ENCODE measurements at regions not wholly inside any gene's neighbourhood (a gene's known extent, or its start where the extent isn't known, plus 50 kb on each side); places are given as distances from the start of the nearest gene placed in this dataset.
A peak's percentile ranks its signal among the peaks of the same experiment; 100 is the strongest.

DNA sequence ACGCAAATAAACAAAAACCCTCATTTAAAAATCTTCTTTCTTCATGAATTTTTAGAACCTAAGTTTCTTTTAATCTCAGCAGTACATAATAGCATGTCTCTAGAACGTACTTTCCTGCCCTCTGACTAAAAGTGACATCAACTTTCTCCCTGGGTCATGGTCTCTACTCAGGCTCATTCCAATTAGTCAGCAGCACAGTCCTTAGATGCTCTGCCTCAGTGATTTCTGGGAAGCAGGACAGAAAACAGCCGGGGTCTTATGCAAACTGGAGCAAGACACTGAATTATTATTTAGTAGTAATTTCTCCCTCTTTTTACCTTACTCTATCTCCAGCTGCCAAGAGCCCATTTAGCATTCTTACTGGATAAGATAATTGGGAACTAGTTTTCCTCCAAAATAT is 365.2 kb downstream of the TUSC7 start:
- DNase-seq (ENCODE audit: low read depth, low spot score): no peak

DNA sequence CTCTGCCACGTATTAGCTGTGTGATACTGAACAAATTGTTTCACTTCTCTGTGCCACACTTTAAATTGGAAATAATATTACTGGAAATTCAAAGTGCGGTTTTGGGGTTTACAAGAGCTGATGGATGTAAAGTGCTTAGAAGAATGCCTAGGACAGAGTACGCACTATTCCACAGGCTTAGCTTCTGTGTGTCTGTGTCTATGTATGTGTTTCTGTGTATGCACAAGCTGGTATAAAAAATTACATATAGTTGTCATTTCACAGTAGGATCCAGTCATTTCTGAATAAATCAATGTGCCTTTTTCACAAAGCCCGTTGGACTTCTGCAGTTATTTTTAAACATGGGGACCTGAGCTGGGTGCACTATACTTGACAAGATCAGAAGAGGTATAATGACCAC is 370.4 kb downstream of the TUSC7 start:
- no peak for DNase-seq (ENCODE audit: low read depth, low spot score)

- DNase-seq (ENCODE audit: low read depth, low spot score): no peak
These were observed 371.3 kb downstream of the TUSC7 start for GRCh38 chr3:117080872-117081271.

- no peak for DNase-seq (ENCODE audit: low read depth, low spot score)
These were observed 374.7 kb downstream of the TUSC7 start for GRCh38 chr3:117084277-117084676.

DNA sequence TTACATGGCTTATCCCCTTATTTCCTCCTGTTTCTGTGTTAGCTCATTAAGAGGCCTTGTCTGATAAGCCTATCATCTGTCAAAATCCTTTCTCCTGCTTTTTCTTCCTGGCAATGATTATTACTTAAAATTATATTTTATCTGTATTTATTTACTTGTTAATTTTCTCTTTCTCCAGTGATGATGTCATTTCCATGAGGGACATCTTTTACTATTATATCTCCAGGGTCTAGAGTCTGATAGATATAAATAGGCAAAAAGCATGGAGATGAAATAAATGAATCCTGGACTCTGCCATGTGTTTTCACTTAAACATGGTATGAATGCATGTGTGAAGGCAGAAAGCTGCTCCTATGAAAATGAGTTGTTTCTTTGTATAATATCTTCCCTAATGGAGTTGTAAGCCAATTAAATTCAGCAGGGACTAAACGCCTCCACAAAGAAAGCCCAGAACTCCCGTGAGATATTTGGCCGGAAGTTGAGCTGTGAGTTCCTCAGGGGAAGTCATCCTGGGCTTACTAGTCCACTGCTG is 375.2 kb downstream of the TUSC7 start:
- no peak for DNase-seq (ENCODE audit: low read depth, low spot score)

DNA sequence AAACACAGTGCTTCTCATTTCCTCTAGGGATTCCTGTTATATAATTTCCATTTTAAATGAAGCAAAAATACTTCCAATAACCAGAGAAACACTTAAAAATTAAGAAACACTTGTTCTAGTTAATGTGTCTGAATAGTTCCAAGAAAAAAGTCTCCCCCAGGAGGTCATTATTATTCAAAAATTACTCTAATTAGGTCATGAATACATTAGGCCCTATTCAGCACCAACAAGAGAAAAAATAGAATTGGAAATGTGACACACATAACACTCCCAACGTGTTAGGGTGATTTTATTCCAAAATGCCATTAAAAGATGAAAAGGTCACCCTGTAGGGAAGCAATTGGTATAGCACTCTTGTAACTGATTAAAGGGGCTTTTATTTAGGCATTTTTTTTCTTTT is 382.1 kb downstream of the TUSC7 start:
- DNase-seq (ENCODE audit: low read depth, low spot score): no peak

DNA sequence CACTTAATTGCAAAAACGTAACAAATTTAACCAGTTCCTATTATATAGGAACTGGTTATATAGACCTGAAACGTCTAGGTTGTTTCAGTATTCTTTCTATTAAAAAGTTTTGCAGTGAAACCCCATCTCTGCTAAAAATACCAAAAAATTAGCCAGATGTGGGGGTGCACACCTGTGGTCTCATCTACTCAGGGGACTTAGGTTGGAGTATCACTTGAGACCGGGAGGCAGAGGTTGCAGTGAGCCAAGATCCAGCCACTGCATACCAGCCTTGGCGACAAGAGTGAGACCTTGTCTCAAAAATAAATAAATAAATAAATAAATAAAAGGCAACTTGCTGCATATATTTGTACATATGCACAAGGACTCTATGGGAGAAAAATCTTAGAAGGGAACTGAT is 387.0 kb downstream of the TUSC7 start:
- DNase-seq (ENCODE audit: low read depth, low spot score): no peak

GRCh38 chr3:117097351-117097750 is 387.8 kb downstream of the TUSC7 start:
- DNase-seq (ENCODE audit: low read depth, low spot score): no peak

GRCh38 chr3:117101697-117102096 is 392.1 kb downstream of the TUSC7 start:
- no peak for DNase-seq (ENCODE audit: low read depth, low spot score)

DNA sequence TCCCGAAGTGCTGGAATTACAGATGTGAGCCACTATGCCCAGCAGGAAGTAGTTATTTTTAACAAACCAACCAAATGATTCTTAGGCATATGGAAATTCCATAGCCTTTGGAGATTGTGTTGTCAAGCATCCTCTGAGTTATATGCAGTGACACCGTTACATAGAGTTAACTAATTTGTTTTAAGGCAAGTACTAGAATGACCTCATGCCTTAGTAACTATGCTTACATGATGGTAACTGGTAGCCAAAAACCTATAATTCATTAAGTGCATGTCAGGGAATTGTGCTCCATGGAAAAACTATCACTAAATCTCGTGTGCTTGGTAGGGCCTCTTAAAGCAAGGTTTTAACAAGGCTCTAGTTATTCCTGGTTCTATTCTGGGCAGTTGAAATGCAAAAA is 392.8 kb downstream of the TUSC7 start:
- DNase-seq (ENCODE audit: low read depth, low spot score): no peak

GRCh38 chr3:117103675-117104074 is 394.1 kb downstream of the TUSC7 start:
- DNase-seq (ENCODE audit: low read depth, low spot score): no peak

GRCh38 chr3:117104381-117104780 is 394.8 kb downstream of the TUSC7 start:
- no peak for DNase-seq (ENCODE audit: low read depth, low spot score)

GRCh38 chr3:117104792-117105191 is 395.2 kb downstream of the TUSC7 start:
- no peak for DNase-seq (ENCODE audit: low read depth, low spot score)

GRCh38 chr3:117105686-117106085 is 396.1 kb downstream of the TUSC7 start:
- DNase-seq (ENCODE audit: low read depth, low spot score): peak; percentile 15

GRCh38 chr3:117106396-117106795 is 396.8 kb downstream of the TUSC7 start:
- no peak for DNase-seq (ENCODE audit: low read depth, low spot score)

- no peak for DNase-seq (ENCODE audit: low read depth, low spot score)
These were observed 398.4 kb downstream of the TUSC7 start for GRCh38 chr3:117107946-117108345.

DNA sequence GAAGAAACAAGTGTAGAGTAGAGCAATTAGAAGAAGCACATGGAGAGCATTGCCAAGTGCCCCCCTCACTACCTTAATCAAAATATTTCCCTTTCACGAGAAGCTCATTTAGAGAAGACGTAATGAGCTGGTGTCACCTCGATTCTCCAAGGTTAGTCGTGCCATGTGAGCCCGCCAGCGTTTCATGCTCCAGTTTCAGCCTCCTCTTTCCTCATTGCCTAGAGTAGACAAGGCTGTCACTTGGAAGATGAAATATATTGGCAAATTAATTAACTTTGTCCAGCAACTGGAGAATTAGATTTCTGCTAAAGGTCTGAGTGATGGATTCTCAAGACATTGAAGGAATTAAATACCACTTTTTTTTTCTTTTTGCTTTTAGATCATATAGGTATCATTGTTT is 399.6 kb downstream of the TUSC7 start:
- DNase-seq (ENCODE audit: low read depth, low spot score): no peak

- no peak for DNase-seq (ENCODE audit: low read depth, low spot score)
These were observed 405.1 kb downstream of the TUSC7 start for GRCh38 chr3:117114517-117115265.

DNA sequence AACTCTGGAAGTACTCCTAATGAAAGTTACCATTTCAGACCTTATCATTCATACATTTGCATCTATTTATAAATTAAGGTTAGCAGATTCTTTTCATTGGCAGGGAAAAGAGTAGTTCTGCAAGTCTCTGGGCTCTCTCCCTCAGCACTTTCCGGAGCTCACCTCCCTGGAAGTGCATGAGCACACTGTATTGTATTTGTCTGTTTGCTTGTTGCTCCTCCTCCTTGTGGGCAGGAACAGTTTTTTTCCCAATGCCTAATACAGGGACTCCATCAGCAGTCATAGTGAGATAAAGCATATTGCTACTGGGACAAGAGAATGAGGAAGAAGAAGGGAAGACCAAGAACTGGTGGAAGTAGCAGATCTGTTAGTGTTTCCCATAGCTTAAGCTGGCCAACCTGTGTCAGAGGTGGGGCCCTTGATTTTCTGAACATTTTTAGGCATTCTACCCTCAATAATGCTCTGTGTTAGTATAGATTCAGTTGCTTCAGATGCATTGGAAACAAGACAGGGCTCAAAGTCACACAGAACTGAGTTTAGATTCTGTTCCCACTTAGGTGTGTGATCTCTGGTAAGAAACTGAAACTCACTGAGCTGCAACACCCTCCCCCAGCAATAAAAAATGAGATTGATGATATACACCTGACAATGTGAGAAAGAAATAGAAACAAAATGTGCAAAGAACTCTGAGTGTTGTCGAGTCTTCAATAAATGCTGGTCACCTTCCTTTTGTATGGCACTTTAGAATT is 407.8 kb downstream of the TUSC7 start:
- no peak for DNase-seq (ENCODE audit: low read depth, low spot score)

DNA sequence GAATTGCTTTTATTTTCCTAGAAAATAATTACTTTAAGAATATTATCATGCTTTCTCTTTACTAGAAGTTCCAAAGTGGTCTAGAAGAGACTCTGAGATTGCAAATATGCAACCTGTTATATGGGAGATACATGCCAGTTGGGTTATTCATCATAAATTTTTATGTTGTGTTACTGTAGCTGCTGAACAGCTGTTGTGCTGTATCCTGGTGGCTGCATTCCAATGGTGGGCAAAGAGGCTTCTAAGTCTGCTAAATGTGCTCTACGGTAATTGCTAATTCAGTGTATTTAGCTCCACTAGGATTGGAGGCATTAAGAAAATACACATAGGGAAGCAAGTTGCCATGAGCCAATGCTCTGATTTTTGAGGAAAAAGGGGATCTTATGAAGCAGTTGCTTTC is 409.0 kb downstream of the TUSC7 start:
- DNase-seq (ENCODE audit: low read depth, low spot score): no peak

- DNase-seq (ENCODE audit: low read depth, low spot score): no peak
These were observed 410.4 kb downstream of the TUSC7 start for GRCh38 chr3:117120014-117120413.

DNA sequence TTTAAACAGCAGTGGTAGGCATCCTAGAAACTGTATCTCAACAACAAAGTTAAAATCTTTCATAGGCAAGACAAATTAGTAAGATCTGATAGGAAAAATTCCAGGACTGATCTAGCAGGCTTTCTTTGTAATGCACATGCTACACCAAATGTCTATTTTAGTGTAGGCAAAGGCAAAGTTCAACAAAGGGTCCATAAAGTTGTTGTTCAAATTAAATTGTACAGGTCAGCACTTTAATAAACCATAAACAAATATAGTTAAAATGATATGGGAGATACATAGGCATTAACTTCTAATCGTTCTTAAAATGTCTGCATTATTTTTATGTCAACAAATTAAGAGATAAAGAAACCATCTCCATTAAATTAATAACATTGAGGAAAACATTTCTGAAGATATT is 413.0 kb downstream of the TUSC7 start:
- DNase-seq (ENCODE audit: low read depth, low spot score): no peak

DNA sequence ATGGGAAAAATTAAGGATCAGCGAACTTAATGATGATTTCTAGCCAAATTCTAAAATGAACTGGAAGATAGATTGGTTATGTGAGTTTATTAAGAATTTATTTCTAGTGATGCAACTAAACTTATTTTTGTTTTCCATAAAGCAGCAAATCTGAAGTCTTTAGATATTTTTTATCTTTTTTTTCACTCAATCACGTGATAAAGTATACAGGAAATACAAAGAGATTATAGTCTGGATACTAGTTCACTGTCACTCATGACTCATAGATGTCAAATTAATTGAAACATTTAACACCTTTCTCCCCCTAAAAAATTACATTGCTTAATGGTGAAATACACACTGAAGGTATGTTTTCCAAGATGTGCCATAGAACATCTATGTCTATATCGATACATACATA is 416.9 kb downstream of the TUSC7 start:
- no peak for DNase-seq (ENCODE audit: low read depth, low spot score)

All from brain pericyte (primary cell).